Astrocyte of the hippocampus (primary cell): ENCODE measurements at regions not wholly inside any gene's neighbourhood (a gene's known extent, or its start where the extent isn't known, plus 50 kb on each side); places are given as distances from the start of the nearest gene placed in this dataset.
"Not testable (repeated sequence)": the region's sequence is repeated elsewhere in the genome, so short reads cannot be mapped to it uniquely, and the experiment has no call there.

Experiments
- DNase-seq: peaks from one replicate; pipeline ENCODE4 v3.0.0; 2011; ENCODE audit warnings: low read depth, low spot score

DNA sequence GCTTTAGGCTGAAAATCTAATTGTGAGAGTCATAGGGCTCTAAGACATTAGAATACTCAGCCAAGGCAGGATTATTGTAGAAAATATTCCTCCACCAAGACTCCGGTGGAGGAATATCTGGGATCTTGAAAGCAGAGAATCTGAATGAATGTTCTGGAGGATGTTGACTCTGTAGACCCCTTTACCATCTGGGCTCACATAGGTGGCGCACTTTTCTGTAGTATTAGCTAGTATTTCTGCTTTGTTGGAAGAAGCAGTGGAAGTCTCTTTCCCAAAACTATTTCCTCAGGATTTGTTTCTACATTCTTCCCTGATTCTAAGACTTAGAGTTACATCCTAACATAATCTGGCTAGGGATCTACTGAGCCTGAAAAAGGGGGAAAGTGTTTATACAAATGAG lies 752.4 kb upstream of the SEMA6A start:
- no peak for DNase-seq

DNA sequence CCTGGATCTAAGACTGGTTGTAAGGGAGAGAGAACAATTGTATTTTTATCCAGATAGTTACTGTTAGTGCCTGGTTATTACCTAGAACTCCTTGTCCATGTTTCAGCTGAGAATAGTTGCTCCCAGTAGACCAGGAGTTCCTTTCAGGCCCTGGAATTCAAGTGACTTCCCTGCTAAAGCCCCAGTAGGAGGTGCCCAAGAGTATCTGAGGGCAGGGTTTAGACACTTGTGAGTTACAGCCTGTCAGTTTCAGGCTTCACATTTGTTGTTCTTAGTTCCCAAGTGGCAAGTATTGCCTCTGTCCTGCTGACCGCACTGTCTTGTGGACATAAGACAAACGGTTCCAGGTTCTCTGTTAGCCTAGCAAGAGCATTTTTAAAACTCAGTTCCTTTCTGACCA lies 743.9 kb upstream of the SEMA6A start:
- DNase-seq: no peak

DNA sequence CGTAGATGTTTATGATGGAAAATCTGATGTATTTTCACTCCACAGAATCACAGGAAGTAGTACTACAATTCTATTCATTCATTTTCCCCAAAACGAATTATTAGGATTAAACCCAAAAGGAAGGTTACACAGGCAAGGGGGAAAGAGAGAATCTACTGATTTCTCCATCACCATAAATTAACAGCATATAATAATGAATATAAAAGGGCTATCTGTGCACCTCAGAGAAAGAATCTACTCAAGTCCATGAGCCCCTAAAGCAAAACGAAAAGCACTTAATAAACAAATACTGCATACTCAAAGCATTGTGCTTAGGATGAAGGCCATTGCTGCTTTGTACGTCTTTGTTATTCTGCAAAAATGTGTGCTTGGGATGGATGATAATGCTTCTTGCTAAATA lies 740.5 kb upstream of the SEMA6A start:
- DNase-seq: no peak

DNA sequence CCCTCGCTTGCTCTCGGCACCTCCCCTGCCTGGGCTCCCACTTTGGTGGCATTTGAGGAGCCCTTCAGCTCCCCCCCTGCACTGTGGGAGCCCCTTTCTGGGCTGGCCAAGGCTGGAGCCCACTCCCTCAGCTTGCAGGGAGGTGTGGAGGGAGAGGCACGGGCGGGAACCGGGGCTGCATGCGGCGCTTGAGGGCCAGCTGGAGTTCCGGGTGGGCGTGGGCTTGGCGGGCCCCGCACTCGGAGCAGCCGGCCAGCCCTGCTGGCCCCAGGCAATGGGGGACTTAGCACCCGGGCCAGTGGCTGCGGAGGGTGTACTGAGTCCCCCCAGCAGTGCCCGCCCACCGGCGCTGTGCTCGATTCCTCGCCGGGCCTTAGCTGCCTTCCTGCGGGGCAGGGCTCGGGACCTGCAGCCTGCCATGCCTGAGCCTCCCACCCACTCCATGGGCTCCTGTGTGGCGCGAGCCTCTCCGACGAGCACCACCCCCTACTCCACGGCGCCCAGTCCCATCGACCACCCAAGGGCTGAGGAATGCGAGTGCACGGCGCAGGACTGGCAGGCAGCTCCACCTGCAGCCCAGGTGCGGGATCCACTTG lies 730.0 kb upstream of the SEMA6A start:
- DNase-seq: not testable (repeated sequence)

DNA sequence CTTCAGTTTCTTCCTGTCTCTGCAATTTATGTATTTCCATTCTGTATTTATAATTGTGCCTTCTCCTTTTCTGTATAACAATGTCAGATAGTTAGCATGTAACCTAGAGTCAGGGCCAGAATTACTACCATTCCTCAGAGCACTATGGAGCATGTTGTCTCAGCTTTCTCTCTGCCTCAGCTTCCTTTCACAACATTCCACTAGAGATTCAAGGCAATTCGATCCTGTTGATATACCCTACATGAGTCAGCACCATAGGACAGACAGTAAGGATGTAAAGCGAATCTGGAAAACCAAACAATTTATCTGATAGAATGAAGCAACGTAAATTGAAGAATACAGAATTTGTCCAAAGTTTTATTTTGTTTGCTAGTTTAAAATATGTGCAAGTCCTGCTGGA lies 728.3 kb upstream of the SEMA6A start:
- DNase-seq: no peak

DNA sequence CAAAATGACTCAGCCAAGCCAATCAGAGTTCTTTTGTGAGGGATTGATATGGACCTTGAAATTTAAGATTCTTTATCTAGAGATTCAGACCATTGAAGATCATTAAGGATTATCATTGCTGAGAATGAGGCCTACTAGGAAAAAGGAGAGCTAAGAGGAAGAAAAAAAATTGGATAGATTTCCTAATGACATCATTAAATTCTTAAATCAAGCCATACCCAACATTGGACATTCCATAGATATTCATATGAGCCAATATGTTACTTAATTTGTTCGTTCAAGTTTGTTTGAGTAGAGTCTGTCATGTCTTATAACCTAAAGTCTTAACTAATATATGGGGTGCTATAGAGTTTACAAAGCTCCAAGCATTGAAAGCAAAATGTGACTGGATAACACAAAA lies 727.9 kb upstream of the SEMA6A start:
- DNase-seq: no peak

DNA sequence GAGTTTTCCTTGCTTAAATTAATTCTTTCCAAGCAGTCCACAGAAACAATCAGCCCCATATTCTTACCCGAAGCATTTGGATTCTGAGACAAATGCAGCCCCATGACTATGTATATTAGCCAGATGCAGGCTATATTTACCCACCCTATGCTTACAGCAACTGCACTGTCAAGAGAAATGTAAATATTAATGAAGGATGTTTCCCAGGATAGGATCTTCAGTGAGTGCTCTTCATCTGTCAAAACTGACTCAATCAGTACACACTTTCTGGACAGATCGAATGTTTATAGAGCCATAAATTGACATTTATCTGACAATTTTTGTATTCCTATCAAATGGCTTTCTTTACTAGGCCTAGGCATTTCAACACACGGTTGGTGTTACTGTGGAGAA lies 725.3 kb upstream of the SEMA6A start:
- no peak for DNase-seq

DNA sequence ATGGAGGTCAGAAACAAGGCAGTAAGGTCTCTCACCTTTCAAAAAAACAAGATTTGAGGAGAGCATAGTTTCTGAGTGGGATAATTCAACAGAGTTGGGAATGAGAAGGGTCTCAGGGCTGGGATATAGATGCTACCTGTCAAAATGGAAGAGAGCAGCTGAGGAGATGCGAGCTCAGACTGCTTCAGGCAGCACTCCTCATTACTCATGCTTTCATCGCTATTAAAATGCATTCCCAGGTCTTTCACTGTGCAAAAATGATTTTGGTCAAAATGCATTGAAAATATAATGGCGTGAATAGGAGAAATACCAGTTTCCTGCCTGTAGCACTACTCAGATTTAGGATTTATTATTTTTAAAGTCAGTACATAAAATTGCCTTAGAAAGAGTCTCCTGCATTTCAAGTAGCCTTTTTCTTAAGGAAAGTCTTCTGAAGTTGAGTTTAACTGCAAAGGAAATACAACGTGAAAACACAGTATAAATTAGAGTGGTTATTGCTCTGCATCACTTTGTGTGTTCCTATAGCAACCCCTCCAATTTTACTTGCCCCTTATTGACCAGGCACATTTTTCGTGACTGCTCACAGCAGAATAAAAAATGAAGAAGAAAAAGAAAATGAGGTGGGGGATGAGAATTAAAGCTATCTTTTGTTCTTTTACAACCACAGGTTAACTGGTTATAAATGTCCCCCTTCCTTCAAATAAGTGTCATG lies 724.8 kb upstream of the SEMA6A start:
- DNase-seq: no peak

DNA sequence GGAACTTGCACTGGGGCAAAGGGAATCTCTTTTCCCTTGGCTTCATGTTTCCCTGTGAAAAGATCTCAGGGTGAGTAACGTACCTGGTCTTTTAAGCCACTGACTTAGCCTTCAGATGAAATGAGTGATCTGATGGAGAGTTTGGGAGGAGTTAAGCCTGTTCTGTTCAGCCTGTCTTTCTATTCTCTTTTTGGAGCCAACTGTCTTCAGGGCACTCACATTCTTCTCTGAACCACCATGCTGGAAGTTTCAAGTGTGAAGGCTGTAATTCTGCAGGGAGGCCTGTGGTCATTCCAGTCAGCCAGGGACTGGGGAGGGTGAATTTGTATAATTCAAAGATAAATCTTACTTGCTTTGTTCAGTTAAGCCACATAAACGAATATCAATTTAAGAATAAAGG lies 722.2 kb upstream of the SEMA6A start:
- DNase-seq: no peak

DNA sequence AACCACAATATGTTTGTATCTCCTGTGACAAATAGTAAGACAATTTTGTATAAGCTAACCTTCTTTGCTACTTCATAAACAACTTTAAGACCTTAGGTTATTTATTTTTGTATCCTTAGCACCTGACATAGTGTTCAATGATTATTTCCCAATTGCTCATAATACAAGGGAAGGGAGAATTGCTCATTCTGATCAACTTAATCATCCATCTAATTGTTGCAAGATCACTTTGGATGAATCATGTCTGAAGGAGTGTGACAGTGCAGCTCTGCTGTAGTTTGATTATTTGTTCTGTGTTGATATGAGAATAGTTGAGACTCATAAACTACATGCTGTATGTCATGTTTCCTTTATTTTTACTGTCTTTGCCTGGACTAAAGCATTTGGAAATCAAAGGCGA lies 721.3 kb upstream of the SEMA6A start:
- no peak for DNase-seq

DNA sequence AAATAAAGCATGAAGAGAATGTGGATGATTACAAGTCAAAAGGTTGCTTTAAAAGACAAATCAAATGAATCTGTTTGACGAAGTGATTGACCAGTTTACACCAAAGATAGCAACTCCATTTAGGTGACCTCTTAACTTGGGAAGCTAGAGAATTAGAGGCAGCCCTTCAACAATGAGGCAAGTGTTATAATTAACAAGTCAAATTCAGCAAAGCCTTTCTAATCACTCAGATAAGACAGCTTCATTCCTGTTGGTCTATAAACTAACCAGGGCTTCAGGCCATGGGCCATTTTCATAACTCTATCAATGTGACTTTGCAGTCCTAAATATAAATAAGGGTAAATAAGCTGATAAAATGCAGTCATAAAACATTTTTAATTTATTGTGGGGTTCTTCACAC lies 712.2 kb upstream of the SEMA6A start:
- DNase-seq: no peak

DNA sequence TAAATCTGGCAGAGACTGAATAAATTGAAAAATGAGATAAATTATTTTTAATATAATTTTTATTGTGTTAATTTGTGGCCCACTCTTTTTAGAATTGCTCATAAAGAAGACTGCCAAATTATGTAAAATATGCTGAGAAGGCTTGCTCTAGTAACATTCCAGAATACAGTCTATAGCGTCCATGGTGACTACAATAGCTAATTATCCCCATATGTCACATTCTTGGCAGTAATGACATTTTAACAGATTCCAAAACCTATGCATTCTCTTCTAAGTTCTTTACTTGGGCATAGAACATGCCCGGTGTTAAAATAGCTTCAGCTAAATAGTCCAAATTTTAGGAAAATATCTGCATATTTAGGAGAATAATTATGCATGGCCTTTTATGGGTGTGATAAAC lies 697.0 kb upstream of the SEMA6A start:
- no peak for DNase-seq

DNA sequence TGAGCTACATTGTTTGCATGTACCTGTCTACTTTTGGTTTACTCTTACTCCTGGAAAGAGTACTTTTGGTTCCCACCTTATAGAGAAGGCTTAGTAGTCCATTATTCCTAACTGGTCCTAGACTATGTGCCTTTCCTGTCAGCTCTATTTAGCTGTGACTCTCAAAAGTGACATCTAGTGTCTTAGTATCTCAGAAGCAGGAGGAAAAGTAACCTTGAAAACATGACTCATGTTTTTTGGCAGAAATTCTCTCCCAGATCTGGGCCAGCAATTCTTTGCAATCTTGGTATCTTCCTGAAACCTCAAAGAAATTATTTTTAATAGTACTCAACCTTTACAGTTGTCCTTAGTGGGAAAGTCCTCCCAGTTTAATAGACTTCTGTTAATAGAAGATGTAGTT lies 691.7 kb upstream of the SEMA6A start:
- peak; percentile 56 for DNase-seq

DNA sequence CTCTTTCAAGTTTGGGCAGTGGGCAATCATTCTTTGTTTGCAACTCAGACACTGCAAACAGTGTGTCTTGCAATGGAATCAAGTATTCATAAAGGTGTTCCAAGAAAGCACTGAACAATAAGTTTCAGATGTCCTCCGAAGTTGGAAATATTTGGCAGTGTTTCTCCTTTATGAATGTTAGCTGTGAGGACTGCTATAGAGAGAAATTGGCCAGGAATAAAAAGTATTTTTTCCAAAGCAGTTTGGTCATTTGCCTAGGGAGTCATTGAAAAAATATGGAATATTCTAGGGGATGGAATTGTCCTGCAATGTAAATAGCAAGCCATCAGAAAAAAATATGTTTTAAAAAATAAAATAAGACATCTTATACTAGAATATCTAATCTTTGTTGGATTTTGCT lies 688.6 kb upstream of the SEMA6A start:
- no peak for DNase-seq

DNA sequence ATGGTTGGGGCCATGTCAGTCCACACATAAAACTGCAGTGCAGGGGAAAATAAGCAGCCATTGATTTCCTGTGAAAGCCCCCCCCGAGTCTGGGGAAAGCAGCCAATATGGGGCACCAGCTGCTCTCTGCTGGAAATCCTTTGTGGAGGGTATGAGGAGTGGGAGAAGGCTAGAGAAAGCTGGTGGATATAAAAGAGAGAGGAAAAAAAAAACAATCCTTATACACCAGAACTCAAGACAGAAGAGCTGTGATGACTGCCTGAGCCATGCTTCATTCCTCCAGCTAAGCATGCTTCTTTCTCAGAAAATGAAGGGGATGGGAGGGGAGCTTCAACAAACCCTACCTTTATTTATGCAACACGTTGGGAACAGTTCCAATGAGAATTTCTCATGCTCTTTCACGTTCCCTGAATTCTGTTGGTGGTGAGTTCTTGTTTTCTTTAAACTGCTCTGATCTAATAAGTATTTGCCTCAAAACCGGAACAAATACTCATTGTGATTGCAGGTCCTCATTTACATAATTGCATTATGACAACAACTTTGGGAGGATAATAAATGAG lies 688.0 kb upstream of the SEMA6A start:
- DNase-seq: peak; percentile 76

DNA sequence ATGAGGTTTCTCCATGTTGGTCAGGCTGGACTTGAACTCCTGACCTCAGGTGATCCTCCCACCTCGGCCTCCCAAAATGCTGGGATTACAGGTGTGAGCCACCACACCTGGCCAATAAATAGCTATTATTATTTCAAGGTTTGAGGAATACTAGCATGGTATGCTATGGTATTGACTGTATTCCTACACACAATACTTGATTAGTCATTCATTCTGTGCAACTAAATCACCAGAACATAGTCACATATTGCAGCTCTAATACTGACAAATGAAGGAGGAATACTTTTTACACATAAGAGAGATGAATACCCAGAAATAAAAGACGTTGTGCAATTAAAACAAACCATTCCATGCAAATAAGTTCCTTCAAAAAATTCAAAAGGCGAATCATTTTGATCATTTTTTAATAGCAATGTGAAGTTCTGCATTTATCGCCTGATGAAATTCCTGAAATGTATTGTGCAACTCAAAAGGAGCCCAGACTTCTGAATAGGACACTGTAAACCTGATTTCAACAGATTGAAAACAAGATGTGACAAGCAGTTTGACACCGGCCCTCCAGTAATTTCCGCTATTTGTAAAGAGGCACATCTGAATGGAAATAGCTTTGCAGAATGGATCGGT lies 687.4 kb upstream of the SEMA6A start:
- DNase-seq: peak; percentile 5

DNA sequence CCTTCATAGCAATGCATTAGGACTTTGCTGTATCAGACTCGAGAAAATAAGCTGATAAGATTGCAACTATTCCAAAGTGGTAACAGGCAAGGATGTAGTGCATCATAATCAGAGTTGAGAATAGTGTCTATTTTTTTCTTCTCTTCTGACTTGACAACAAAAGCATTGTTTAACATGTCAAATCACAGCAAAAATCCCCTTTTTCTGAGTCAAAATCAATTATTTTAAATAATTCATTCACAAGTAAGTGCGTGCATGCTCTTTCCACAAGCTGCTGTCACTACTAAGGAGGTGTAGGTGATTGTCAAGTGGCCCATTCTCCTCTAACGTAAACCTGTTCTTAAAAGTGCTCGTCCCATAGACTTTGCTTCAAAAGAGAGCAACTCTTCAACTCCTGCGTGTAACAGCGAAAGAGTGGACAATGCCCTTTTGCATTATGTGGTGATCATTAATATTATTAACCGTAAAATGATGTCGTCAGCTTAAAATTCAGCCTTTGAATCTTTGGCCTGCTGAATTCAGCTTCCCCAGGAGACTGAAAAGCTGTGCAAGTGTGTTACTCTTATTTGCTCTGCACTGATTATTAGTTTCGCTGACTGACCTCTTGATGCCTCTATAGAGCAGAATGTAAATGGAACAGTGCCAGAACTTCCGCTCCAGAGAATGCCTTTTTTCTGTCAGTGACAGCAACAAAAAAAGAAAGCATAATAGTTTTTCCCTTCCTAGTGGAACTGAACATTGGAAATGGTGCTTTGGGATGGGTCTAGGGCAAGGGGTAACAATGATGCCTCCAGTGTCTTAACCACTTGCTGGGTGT lies 680.8 kb upstream of the SEMA6A start:
- peak; percentile 16 for DNase-seq

DNA sequence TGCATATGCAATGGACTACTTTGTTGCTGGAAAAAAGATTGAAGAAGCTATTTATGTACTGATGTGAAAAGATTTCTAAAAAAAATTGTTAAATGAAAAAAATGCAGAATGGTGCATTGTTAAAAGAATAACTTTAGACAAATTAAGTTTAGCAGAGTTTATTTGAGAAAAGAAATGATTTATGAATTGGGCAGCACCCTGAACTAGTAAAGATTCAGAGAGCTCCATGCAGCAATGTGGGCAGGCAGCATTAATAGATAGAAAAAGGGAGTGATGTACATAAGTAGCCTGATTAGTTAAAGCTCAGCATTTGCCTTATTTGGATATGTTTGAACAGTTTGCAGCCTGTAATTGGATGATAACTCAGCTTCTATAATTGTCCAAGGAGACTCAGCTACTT lies 677.9 kb upstream of the SEMA6A start:
- no peak for DNase-seq

DNA sequence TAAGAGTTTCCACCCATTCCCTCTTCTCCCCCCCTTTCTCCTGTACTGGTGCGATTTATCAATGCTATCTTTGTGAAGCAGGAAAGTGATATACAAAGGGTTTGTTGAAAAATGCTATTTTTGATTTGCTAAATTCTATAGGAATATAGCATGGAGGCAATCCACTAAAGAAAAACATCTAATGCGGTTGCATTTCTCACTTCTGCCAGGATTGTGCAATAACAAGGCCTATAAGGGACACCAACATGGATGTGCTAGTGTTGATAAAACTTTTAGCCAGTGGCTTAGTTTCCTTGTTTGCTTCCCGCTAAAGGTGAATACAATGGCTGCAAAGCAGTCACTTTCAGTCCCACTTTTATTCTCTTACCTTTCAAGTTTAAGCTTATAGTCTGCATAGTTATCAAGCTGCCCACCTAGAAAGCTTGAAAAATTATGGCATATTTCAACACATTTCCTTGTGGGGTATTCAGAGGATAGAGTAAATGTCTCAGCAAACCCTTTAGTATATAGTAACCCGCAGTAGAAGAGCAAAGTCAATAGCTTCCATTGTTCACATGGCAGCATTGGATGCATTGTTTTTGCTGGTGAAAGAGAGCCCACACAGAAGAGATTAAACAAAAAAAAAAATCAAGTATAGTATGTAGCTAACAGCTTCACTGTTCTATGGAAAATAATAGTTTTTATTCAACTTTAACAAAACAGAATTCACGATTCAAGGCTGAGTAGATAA lies 674.6 kb upstream of the SEMA6A start:
- DNase-seq: no peak

DNA sequence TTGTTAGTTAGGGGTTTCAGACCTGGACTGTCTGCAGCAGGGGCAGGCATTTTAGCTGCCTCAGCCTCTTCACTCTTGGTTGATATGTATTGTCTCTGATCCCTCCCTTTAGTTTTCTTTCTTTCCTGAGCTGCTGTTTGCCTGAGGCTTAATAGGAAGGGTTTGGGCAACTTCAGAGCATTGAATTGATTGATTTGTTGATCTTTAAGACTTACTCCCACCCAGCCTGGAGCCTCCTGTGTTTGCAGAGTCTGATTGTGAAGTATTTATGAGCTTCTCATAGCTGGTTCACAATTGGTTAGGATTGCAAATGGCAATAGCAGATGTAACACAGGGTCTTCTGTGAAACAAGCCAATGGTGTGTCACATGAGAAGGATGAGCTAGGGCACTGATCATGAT lies 671.8 kb upstream of the SEMA6A start:
- no peak for DNase-seq

DNA sequence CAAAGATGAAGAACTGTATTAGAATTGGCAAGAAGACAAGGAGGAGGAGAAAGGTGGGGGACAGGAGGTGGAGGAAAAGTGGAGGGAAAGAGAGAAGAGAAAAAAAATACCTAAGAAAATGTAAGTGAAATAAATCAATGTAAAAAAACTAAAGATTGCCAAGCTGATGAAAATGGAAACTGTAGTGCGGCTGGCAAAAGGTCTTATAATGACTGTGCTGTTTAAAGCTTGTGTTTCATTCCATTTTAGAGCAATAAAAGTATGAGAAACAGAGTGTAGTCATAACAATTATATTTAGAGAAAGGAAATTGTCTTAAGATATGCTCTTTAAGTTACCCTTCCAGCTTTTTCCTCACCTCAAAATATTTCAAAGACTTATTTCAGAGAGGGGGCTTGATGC lies 670.5 kb upstream of the SEMA6A start:
- DNase-seq: no peak

DNA sequence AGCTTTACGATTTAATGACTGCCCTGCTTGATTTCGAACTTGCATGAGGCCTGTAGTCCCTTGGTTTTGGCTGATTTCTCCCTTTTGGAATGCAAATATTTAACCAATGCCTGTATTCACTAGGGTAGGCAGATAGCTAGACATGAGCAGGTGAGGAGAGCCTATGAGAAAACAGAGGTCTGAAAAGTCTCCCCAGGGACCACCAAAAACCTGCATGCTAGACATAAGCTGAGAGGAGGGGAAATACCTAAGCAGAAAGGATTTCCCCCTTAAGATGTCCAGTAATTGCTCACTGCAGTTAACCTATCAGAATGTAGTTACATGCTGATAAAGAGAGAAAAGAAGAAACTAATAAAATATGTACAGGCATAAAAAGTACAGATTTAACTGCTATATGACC lies 667.4 kb upstream of the SEMA6A start:
- no peak for DNase-seq
